ENCODE measurements at regions not wholly inside any gene's neighbourhood (a gene's known extent, or its start where the extent isn't known, plus 50 kb on each side); places are given as distances from the start of the nearest gene placed in this dataset.

- Mint-ChIP-seq H3K4me1 (peaks cover 5% of the 10 kb centered on the region in 2 donors), H3K36me3 (peaks cover 0 to 5% (median 4%) of the 10 kb centered on the region in 3 donors), H3K9me3 (no peaks in the 10 kb centered on the region), H3K4me3 (no peak overlapping the region), H3K27ac (no peak overlapping the region), H3K27me3 (ENCODE audit: low read depth in 3 of 3) (peaks cover 9 to 18% (median 14%) of the 10 kb centered on the region in 3 donors)
- DNase-seq, result no peak
Measured at GRCh38 chr20:50398821-50399554, 111.2 kb upstream of the PTPN1 start.

GRCh38 chr20:50399555-50399916 lies 110.6 kb upstream of the PTPN1 start:
- Mint-ChIP-seq H3K9me3 (peaks cover 0 to 2% (median 0%) of the 10 kb centered on the region in 6 donors), H3K27ac (no peak overlapping the region), H3K4me3 (no peak overlapping the region), H3K4me1 (peaks cover 5 to 8% of the 10 kb centered on the region in 2 donors), H3K27me3 (ENCODE audit: low read depth in 3 of 3) (peaks cover 12 to 20% (median 18%) of the 10 kb centered on the region in 3 donors), H3K36me3 (peaks cover 0 to 4% (median 4%) of the 10 kb centered on the region in 3 donors)
- DNase-seq, result no peak

GRCh38 chr20:50399917-50400704 lies 110.1 kb upstream of the PTPN1 start:
- Mint-ChIP-seq H3K27me3 (ENCODE audit: low read depth in 3 of 3) (peaks cover 12 to 20% (median 18%) of the 10 kb centered on the region in 3 donors), H3K36me3 (peaks cover 0 to 4% (median 0%) of the 10 kb centered on the region in 3 donors), H3K27ac (peak overlapping the region in 4 of 6 donors; percentile 32 to 74 (median 49)), H3K9me3 (peaks cover 0 to 2% (median 0%) of the 10 kb centered on the region in 6 donors), H3K4me3 (no peak overlapping the region), H3K4me1 (peaks cover 2 to 8% of the 10 kb centered on the region in 2 donors)
- no peak for DNase-seq

GRCh38 chr20:50400705-50401586 lies 109.2 kb upstream of the PTPN1 start:
- Mint-ChIP-seq H3K4me3 (no peak overlapping the region), H3K27me3 (ENCODE audit: low read depth in 3 of 3) (peaks cover 12 to 20% (median 18%) of the 10 kb centered on the region in 3 donors), H3K9me3 (peaks cover 0 to 2% (median 0%) of the 10 kb centered on the region in 6 donors), H3K27ac (peak overlapping the region in 3 of 6 donors; percentile 23 to 61 (median 32)), H3K36me3 (peaks cover 0 to 4% (median 0%) of the 10 kb centered on the region in 3 donors), H3K4me1 (peaks cover 2 to 8% of the 10 kb centered on the region in 2 donors)
- no peak for DNase-seq

- Mint-ChIP-seq H3K4me1 (peaks cover 2 to 8% of the 10 kb centered on the region in 2 donors), H3K4me3 (no peak overlapping the region), H3K27ac (peak overlapping the region in 2 of 6 donors; percentile 4 to 23), H3K36me3 (peaks cover 0 to 4% (median 0%) of the 10 kb centered on the region in 3 donors), H3K9me3 (peaks cover 0 to 2% (median 0%) of the 10 kb centered on the region in 6 donors), H3K27me3 (ENCODE audit: low read depth in 3 of 3) (peaks cover 6 to 19% (median 18%) of the 10 kb centered on the region in 3 donors)
- no peak for DNase-seq
Measured at GRCh38 chr20:50401587-50402418, 108.4 kb upstream of the PTPN1 start.

GRCh38 chr20:50403565-50404418 lies 106.4 kb upstream of the PTPN1 start:
- no peak for DNase-seq
- H3K36me3 Mint-ChIP-seq, result no peaks in the 10 kb centered on the region
- peaks cover 6 to 19% (median 13%) of the 10 kb centered on the region in 3 donors for H3K27me3 Mint-ChIP-seq (ENCODE audit: low read depth in 3 of 3)
- peaks cover 2 to 8% of the 10 kb centered on the region in 2 donors for H3K4me1 Mint-ChIP-seq
- no peak overlapping the region for H3K4me3 Mint-ChIP-seq
- H3K9me3 Mint-ChIP-seq, result peaks cover 0 to 2% (median 0%) of the 10 kb centered on the region in 6 donors
- peak overlapping the region in 1 of 6 donors; percentile 13 for H3K27ac Mint-ChIP-seq

GRCh38 chr20:50404419-50405234 lies 105.6 kb upstream of the PTPN1 start:
- Mint-ChIP-seq H3K4me1 (peaks cover 2 to 8% of the 10 kb centered on the region in 2 donors), H3K27me3 (ENCODE audit: low read depth in 3 of 3) (peaks cover 6 to 19% (median 13%) of the 10 kb centered on the region in 3 donors), H3K9me3 (peaks cover 0 to 2% (median 0%) of the 10 kb centered on the region in 6 donors), H3K27ac (peak overlapping the region in 1 of 6 donors; percentile 13), H3K4me3 (no peak overlapping the region), H3K36me3 (no peaks in the 10 kb centered on the region)
- DNase-seq, result no peak

GRCh38 chr20:50405235-50405914 lies 104.8 kb upstream of the PTPN1 start:
- Mint-ChIP-seq H3K27ac (no peak overlapping the region), H3K4me3 (no peak overlapping the region), H3K4me1 (peaks cover 2 to 8% of the 10 kb centered on the region in 2 donors), H3K9me3 (peaks cover 0 to 2% (median 0%) of the 10 kb centered on the region in 6 donors), H3K36me3 (no peaks in the 10 kb centered on the region), H3K27me3 (ENCODE audit: low read depth in 3 of 3) (peaks cover 6 to 17% (median 11%) of the 10 kb centered on the region in 3 donors)
- no peak for DNase-seq

GRCh38 chr20:50405915-50406609 lies 104.1 kb upstream of the PTPN1 start:
- H3K36me3 Mint-ChIP-seq, result no peaks in the 10 kb centered on the region
- peaks cover 0 to 2% (median 0%) of the 10 kb centered on the region in 6 donors for H3K9me3 Mint-ChIP-seq
- H3K4me1 Mint-ChIP-seq, result peaks cover 2 to 8% of the 10 kb centered on the region in 2 donors
- no peak for DNase-seq
- peak overlapping the region in 1 of 6 donors; percentile 47 for H3K27ac Mint-ChIP-seq
- no peak overlapping the region for H3K4me3 Mint-ChIP-seq
- peaks cover 4 to 17% (median 6%) of the 10 kb centered on the region in 3 donors for H3K27me3 Mint-ChIP-seq (ENCODE audit: low read depth in 3 of 3)

GRCh38 chr20:50406610-50407136 lies 103.5 kb upstream of the PTPN1 start:
- Mint-ChIP-seq H3K4me1 (peaks cover 2 to 8% of the 10 kb centered on the region in 2 donors), H3K27me3 (ENCODE audit: low read depth in 3 of 3) (peaks cover 6 to 17% (median 9%) of the 10 kb centered on the region in 3 donors), H3K9me3 (peaks cover 0 to 2% (median 0%) of the 10 kb centered on the region in 6 donors), H3K27ac (peak overlapping the region in 1 of 6 donors; percentile 33), H3K36me3 (peaks cover 0 to under 1% (median 0%) of the 10 kb centered on the region in 3 donors), H3K4me3 (no peak overlapping the region)
- DNase-seq, result no peak

Data from immature natural killer cell (primary cell).